Osteoblast (primary cell): ENCODE measurements at regions not wholly inside any gene's neighbourhood (a gene's known extent, or its start where the extent isn't known, plus 50 kb on each side); places are given as distances from the start of the nearest gene placed in this dataset.

Source experiments
- DNase-seq: peaks from one replicate; pipeline ENCODE4 v3.0.0; 2011; ENCODE audit warnings: low spot score, mixed read lengths; ENCODE audit not compliant: insufficient read length; ENCODE audit errors: missing footprints
- H2AFZ ChIP-seq: 2 replicates; pipeline ENCODE4 v1.6.0; 2011; ENCODE audit warnings: mild to moderate bottlenecking, low read length
- H3K27ac ChIP-seq: 2 replicates; pipeline ENCODE4 v1.5.1; 2011; ENCODE audit warnings: mild to moderate bottlenecking, low read depth, low read length, moderate library complexity
- H3K27me3 ChIP-seq: 2 replicates; pipeline ENCODE4 v1.6.0; 2012; ENCODE audit warnings: mild to moderate bottlenecking, control low read depth, inconsistent platforms, low read length, moderate library complexity; ENCODE audit not compliant: insufficient read depth
- H3K36me3 ChIP-seq: 2 replicates; pipeline ENCODE4 v1.5.1; 2011; ENCODE audit warnings: mild to moderate bottlenecking, low read length, control low read depth, moderate library complexity; ENCODE audit not compliant: insufficient read depth
- H3K4me1 ChIP-seq: 2 replicates; pipeline ENCODE4 v1.5.1; 2011; ENCODE audit warnings: mild to moderate bottlenecking, low read length, control low read depth, moderate library complexity; ENCODE audit not compliant: insufficient read depth
- H3K4me2 ChIP-seq: 2 replicates; pipeline ENCODE4 v1.6.0; 2011; ENCODE audit warnings: mild to moderate bottlenecking, low read length; ENCODE audit not compliant: insufficient read depth
- H3K4me3 ChIP-seq: fragments of 200-600 bp; sonication (generic); 3 replicates; pipeline ENCODE4 v1.5.1; 2012; ENCODE audit warnings: mild to moderate bottlenecking, low read length, inconsistent platforms; ENCODE audit not compliant: insufficient read depth
- H3K79me2 ChIP-seq: 2 replicates; pipeline ENCODE4 v1.6.0; 2012; ENCODE audit warnings: mild to moderate bottlenecking, low read length, control low read depth, inconsistent platforms; ENCODE audit not compliant: insufficient read depth
- H3K9me3 ChIP-seq: 2 replicates; pipeline ENCODE4 v1.5.1; 2011; ENCODE audit warnings: low read depth, low read length, control low read depth
- H4K20me1 ChIP-seq: 2 replicates; pipeline ENCODE4 v1.6.0; 2012; ENCODE audit warnings: mild to moderate bottlenecking, low read length, control low read depth; ENCODE audit not compliant: insufficient read depth
- CTCF ChIP-seq: IDR thresholded peaks from 2 replicates; pipeline ENCODE4 v1.5.1; 2011; ENCODE audit warnings: mild to moderate bottlenecking, low read depth, low read length, moderate library complexity; ENCODE audit errors: extremely low read depth

DNA sequence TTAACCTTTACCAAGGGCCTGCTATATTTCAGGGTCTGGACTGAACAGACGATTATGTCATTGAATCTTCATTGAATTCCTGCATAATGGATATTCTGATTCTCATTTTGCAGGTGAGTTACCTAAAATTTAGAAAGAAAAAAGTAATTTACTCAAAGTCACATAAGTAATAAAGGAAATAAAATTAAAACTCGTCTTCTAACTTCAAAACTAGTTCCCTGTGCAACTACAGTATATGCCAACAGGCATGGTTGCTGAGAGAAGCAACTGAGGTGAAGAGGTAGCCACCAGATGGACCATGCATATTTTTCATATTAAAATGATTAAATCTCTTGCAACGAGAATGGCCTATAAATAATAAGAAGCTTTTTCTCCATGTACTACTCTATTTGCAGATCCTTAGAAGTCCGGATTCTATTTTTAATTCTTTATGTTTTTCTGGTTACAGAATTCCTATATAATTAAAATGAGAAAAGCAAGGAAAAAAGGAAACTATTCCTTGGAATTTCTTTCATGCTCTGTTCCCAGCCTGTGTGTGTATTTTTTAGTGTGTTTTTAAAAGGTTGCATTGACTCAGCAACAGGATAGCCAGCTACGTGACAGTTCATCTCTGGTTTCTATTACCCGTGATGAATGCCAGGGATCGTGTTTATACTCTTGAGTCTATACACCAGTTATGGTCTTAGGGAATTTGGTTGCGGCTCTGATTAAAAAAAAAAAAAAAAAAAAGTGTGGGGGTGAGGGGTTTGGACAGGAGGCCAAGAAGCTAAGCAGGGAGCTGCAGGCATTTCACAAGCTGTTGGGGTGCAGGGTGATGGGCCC, 186.8 kb downstream of the ETS1 start:
- peak; percentile 41 for DNase-seq
- Histone ChIP-seq H3K4me3 (no peak overlapping the region), H3K27me3 (no peaks in the 10 kb centered on the region), H3K4me1 (peaks cover 27% of the 10 kb centered on the region), H3K27ac (peak overlapping the region; percentile 21), H3K9me3 (no peaks in the 10 kb centered on the region), H4K20me1 (no peaks in the 10 kb centered on the region), H3K36me3 (no peaks in the 10 kb centered on the region), H3K4me2 (peak overlapping the region; percentile 12), H2AFZ (no peak overlapping the region), H3K79me2 (no peaks in the 10 kb centered on the region)
- no peak for TF ChIP-seq CTCF

DNA sequence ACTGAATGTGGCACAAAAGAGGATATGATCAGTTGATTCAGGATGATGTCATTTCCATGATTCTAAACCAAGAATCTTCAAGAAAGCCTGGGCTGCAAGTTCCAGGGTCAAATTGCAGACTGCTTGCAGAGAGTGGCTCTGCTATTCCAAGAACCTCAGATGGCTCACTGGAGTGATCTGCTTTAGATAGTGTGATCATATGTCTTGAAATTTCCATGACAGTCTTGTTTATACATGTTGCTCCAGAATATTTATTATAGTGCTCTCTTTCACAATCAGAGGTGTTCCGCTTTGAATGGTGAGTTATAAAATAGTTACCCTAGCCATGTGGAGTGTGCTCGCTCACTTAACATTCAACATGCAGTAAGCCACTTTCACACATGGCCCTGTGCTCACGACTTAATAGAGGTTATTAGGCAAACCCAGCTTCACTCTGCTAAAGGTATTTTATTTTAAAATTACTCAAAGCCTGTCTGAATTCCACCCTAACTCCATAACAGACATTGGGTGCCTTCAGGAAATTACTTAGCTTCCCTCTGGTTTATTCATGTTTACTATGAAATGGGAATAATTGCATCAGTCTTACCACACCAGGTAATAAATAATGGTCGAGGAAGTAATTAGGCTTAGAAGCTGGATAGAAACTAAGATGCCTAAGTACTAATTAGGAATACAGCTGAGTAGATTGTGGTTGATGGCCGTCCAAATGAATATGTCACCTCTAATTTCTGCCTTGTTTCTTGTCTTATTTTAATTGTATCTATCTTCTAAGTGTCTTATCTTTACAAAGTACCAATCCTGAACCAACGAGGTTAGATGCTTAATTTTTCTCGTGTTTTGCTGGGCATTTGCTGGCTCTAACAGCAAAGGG, 187.9 kb downstream of the ETS1 start:
- peak; percentile 58 for DNase-seq
- no peak overlapping the region for H2AFZ ChIP-seq
- H3K4me2 ChIP-seq, result no peak overlapping the region
- H3K4me3 ChIP-seq, result no peak overlapping the region
- H3K79me2 ChIP-seq, result no peaks in the 10 kb centered on the region
- no peaks in the 10 kb centered on the region for H3K27me3 ChIP-seq
- no peaks in the 10 kb centered on the region for H4K20me1 ChIP-seq
- no peaks in the 10 kb centered on the region for H3K36me3 ChIP-seq
- H3K9me3 ChIP-seq, result no peaks in the 10 kb centered on the region
- TF ChIP-seq CTCF, result no peak
- H3K27ac ChIP-seq, result peak overlapping the region; percentile 25
- H3K4me1 ChIP-seq, result peaks cover 22% of the 10 kb centered on the region

- no peak overlapping the region for H3K4me2 ChIP-seq
- no peaks in the 10 kb centered on the region for H4K20me1 ChIP-seq
- DNase-seq, result no peak
- no peaks in the 10 kb centered on the region for H3K36me3 ChIP-seq
- H3K4me3 ChIP-seq, result no peak overlapping the region
- H3K79me2 ChIP-seq, result no peaks in the 10 kb centered on the region
- TF ChIP-seq CTCF, result no peak
- no peaks in the 10 kb centered on the region for H3K27me3 ChIP-seq
- peak overlapping the region; percentile 25 for H3K27ac ChIP-seq
- no peaks in the 10 kb centered on the region for H3K9me3 ChIP-seq
- peaks cover 22% of the 10 kb centered on the region for H3K4me1 ChIP-seq
- no peak overlapping the region for H2AFZ ChIP-seq
These were observed 188.7 kb downstream of the ETS1 start for GRCh38 chr11:128398517-128399250.
